ENCODE measurements at regions not wholly inside any gene's neighbourhood (a gene's known extent, or its start where the extent isn't known, plus 50 kb on each side); places are given as distances from the start of the nearest gene placed in this dataset.

GRCh38 chr5:97627272-97627671 lies 444.2 kb upstream of the RIOK2 start:
- Histone ChIP-seq H3K27me3 (ENCODE audit: control insufficient read depth in 1 of 2, insufficient read depth in 2 of 2, low read length in 1 of 2) (no peaks in the 10 kb centered on the region), H3K9me3 (ENCODE audit: control insufficient read depth, low read length) (no peaks in the 10 kb centered on the region), H3K27ac (ENCODE audit: low read depth in 1 of 2, low read length in 2 of 2) (no peak overlapping the region), H3K36me3 (ENCODE audit: control insufficient read depth in 1 of 2, insufficient read depth in 2 of 2, low read length in 1 of 2) (no peaks in the 10 kb centered on the region), H3K4me1 (ENCODE audit: control insufficient read depth in 1 of 2, insufficient read depth in 2 of 2, low read length in 2 of 2) (no peaks in the 10 kb centered on the region), H3K4me3 (ENCODE audit: low read length in 2 of 2) (no peak overlapping the region)
- 84 to 85% methylated on average over 3 of the region's 3 CpGs for WGBS, 2 donors
- ATAC-seq (ENCODE audit: low FRiP score) (no peak), DNase-seq (no peak)
- intact Hi-C loops (cut with DNase I) = no loop called here

DNA sequence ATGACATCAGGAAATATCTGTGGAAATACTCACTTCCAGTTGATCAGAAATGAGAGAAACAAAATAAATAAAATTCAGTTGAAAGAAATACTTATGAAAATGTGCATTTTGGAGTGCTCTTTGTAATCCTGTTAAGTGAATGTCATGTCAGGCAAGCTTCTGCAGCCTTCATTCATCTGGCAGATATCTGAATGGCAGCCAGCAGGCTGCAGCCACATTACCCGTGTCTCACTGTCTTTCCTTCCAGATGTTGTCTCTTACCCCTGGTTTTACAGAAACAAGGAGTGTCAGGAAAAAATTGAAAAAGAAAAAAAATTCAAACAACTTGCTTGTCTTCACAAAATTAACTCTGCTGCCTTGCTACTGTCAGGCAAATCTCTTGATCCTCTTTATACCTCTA lies 445.0 kb upstream of the RIOK2 start:
- H3K36me3 ChIP-seq (ENCODE audit: control insufficient read depth in 1 of 2, insufficient read depth in 2 of 2, low read length in 1 of 2) = no peaks in the 10 kb centered on the region
- H3K4me1 ChIP-seq (ENCODE audit: control insufficient read depth in 1 of 2, insufficient read depth in 2 of 2, low read length in 2 of 2) = no peaks in the 10 kb centered on the region
- no peak for ATAC-seq (ENCODE audit: low FRiP score)
- intact Hi-C loops (cut with DNase I) = no loop called here
- H3K4me3 ChIP-seq (ENCODE audit: low read length in 2 of 2) = no peak overlapping the region
- no peak overlapping the region for H3K27ac ChIP-seq (ENCODE audit: low read depth in 1 of 2, low read length in 2 of 2)
- no peaks in the 10 kb centered on the region for H3K9me3 ChIP-seq (ENCODE audit: control insufficient read depth, low read length)
- DNase-seq = no peak
- H3K27me3 ChIP-seq (ENCODE audit: control insufficient read depth in 1 of 2, insufficient read depth in 2 of 2, low read length in 1 of 2) = no peaks in the 10 kb centered on the region
- WGBS, 2 donors = 11 to 17% methylated on average over 1 of the region's 1 CpG

DNA sequence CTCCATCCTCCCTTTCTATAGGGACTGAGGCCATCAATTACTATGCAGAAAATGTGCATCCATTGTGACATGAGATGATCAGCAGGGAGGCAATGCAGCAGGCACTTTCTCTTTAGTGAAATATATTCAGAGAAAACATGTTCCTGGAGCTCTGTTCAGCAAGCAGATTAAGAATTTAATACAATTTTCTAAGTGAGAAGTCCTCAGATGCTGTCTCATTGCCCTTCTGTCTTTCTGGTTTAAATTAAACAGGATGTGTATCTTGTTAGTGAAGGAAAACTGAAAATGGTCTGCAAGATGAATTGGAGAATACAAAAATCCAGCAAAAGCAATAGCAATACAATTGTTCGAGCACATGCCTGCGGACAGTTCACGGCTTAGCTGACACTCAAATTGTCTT lies 445.8 kb upstream of the RIOK2 start:
- H3K9me3 ChIP-seq (ENCODE audit: control insufficient read depth, low read length) = no peaks in the 10 kb centered on the region
- H3K27ac ChIP-seq (ENCODE audit: low read depth in 1 of 2, low read length in 2 of 2) = no peak overlapping the region
- no peaks in the 10 kb centered on the region for H3K36me3 ChIP-seq (ENCODE audit: control insufficient read depth in 1 of 2, insufficient read depth in 2 of 2, low read length in 1 of 2)
- intact Hi-C loops (cut with DNase I) = no loop called here
- H3K27me3 ChIP-seq (ENCODE audit: control insufficient read depth in 1 of 2, insufficient read depth in 2 of 2, low read length in 1 of 2) = no peaks in the 10 kb centered on the region
- no peak for DNase-seq
- H3K4me1 ChIP-seq (ENCODE audit: control insufficient read depth in 1 of 2, insufficient read depth in 2 of 2, low read length in 2 of 2) = no peaks in the 10 kb centered on the region
- 68 to 74% methylated on average over 3 of the region's 3 CpGs for WGBS, 2 donors
- no peak for ATAC-seq (ENCODE audit: low FRiP score)
- no peak overlapping the region for H3K4me3 ChIP-seq (ENCODE audit: low read length in 2 of 2)

- Histone ChIP-seq H3K27me3 (ENCODE audit: control insufficient read depth in 1 of 2, insufficient read depth in 2 of 2, low read length in 1 of 2) (no peaks in the 10 kb centered on the region), H3K9me3 (ENCODE audit: control insufficient read depth, low read length) (no peaks in the 10 kb centered on the region), H3K4me3 (ENCODE audit: low read length in 2 of 2) (no peak overlapping the region), H3K27ac (ENCODE audit: low read depth in 1 of 2, low read length in 2 of 2) (no peak overlapping the region), H3K4me1 (ENCODE audit: control insufficient read depth in 1 of 2, insufficient read depth in 2 of 2, low read length in 2 of 2) (no peaks in the 10 kb centered on the region), H3K36me3 (ENCODE audit: control insufficient read depth in 1 of 2, insufficient read depth in 2 of 2, low read length in 1 of 2) (no peaks in the 10 kb centered on the region)
- DNase-seq (peak; percentile 65 to 75), ATAC-seq (ENCODE audit: low FRiP score) (peak; percentile 50)
- WGBS, 2 donors = 29 to 30% methylated on average over 4 of the region's 4 CpGs
- intact Hi-C loops (cut with DNase I) = no loop called here
These were observed 446.2 kb upstream of the RIOK2 start for GRCh38 chr5:97629276-97629675.

- Histone ChIP-seq H3K4me3 (ENCODE audit: low read length in 2 of 2) (no peak overlapping the region), H3K4me1 (ENCODE audit: control insufficient read depth in 1 of 2, insufficient read depth in 2 of 2, low read length in 2 of 2) (no peaks in the 10 kb centered on the region), H3K36me3 (ENCODE audit: control insufficient read depth in 1 of 2, insufficient read depth in 2 of 2, low read length in 1 of 2) (no peaks in the 10 kb centered on the region), H3K9me3 (ENCODE audit: control insufficient read depth, low read length) (no peaks in the 10 kb centered on the region), H3K27me3 (ENCODE audit: control insufficient read depth in 1 of 2, insufficient read depth in 2 of 2, low read length in 1 of 2) (no peaks in the 10 kb centered on the region), H3K27ac (ENCODE audit: low read depth in 1 of 2, low read length in 2 of 2) (no peak overlapping the region)
- intact Hi-C loops (cut with DNase I) = no loop called here
- DNase-seq = no peak
- no peak for ATAC-seq (ENCODE audit: low FRiP score)
- 81 to 83% methylated on average over 2 of the region's 2 CpGs for WGBS, 2 donors
These were observed 452.5 kb upstream of the RIOK2 start for GRCh38 chr5:97635553-97635952.

DNA sequence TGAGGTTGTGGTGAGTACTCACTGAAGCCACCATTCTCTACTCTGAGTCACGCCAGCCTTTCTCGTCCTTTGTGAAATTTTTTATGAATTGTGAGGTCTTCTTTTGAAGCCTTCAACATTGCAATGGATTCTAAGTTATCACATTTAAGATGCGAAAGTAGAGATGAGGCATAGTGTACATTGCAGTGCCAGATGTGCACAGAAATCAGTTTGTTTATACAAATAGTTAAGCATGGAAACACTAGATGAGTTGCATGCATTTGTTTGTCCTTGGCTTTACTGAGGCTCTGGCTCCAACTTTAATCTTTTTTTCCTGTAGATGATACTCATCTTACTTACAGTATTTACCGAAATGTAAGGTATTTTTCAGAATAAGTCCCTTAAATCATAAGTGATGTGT lies 453.7 kb upstream of the RIOK2 start:
- no peaks in the 10 kb centered on the region for H3K27me3 ChIP-seq (ENCODE audit: control insufficient read depth in 1 of 2, insufficient read depth in 2 of 2, low read length in 1 of 2)
- no peak for DNase-seq
- ATAC-seq (ENCODE audit: low FRiP score) = no peak
- H3K36me3 ChIP-seq (ENCODE audit: control insufficient read depth in 1 of 2, insufficient read depth in 2 of 2, low read length in 1 of 2) = no peaks in the 10 kb centered on the region
- intact Hi-C loops (cut with DNase I) = no loop called here
- no peaks in the 10 kb centered on the region for H3K9me3 ChIP-seq (ENCODE audit: control insufficient read depth, low read length)
- no peak overlapping the region for H3K4me3 ChIP-seq (ENCODE audit: low read length in 2 of 2)
- no peaks in the 10 kb centered on the region for H3K4me1 ChIP-seq (ENCODE audit: control insufficient read depth in 1 of 2, insufficient read depth in 2 of 2, low read length in 2 of 2)
- no peak overlapping the region for H3K27ac ChIP-seq (ENCODE audit: low read depth in 1 of 2, low read length in 2 of 2)
- 86 to 87% methylated on average over 4 of the region's 4 CpGs for WGBS, 2 donors

- WGBS, 2 donors = 73 to 78% methylated on average over 1 of the region's 1 CpG
- no peak overlapping the region for H3K27ac ChIP-seq (ENCODE audit: low read depth in 1 of 2, low read length in 2 of 2)
- H3K4me3 ChIP-seq (ENCODE audit: low read length in 2 of 2) = no peak overlapping the region
- no peaks in the 10 kb centered on the region for H3K4me1 ChIP-seq (ENCODE audit: control insufficient read depth in 1 of 2, insufficient read depth in 2 of 2, low read length in 2 of 2)
- intact Hi-C loops (cut with DNase I) = no loop called here
- H3K36me3 ChIP-seq (ENCODE audit: control insufficient read depth in 1 of 2, insufficient read depth in 2 of 2, low read length in 1 of 2) = no peaks in the 10 kb centered on the region
- DNase-seq (no peak), ATAC-seq (ENCODE audit: low FRiP score) (no peak)
- H3K27me3 ChIP-seq (ENCODE audit: control insufficient read depth in 1 of 2, insufficient read depth in 2 of 2, low read length in 1 of 2) = no peaks in the 10 kb centered on the region
- H3K9me3 ChIP-seq (ENCODE audit: control insufficient read depth, low read length) = no peaks in the 10 kb centered on the region
These were observed 458.0 kb upstream of the RIOK2 start for GRCh38 chr5:97641081-97641480.

DNA sequence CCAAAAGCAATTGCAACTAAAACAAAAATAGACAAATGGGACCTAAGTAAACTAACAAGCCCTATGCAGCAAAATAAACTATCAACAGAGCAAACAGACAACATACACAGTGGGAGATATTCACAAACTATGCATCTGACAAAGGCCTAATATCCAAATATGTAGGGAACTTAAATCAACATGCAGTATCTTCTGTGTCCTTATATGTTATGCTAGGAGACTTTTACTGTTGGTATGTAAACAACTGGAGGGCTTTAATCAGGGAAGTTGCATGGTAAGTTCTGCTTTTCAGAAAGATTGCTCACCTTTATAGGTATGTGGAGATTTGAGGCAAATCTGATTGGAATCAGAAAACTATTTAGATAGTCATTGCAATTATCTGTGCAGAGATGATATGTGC lies 461.2 kb upstream of the RIOK2 start:
- intact Hi-C loops (cut with DNase I) = no loop called here
- H3K36me3 ChIP-seq (ENCODE audit: control insufficient read depth in 1 of 2, insufficient read depth in 2 of 2, low read length in 1 of 2) = no peaks in the 10 kb centered on the region
- H3K9me3 ChIP-seq (ENCODE audit: control insufficient read depth, low read length) = no peaks in the 10 kb centered on the region
- no peaks in the 10 kb centered on the region for H3K27me3 ChIP-seq (ENCODE audit: control insufficient read depth in 1 of 2, insufficient read depth in 2 of 2, low read length in 1 of 2)
- H3K27ac ChIP-seq (ENCODE audit: low read depth in 1 of 2, low read length in 2 of 2) = no peak overlapping the region
- ATAC-seq (ENCODE audit: low FRiP score) (no peak), DNase-seq (no peak)
- H3K4me3 ChIP-seq (ENCODE audit: low read length in 2 of 2) = no peak overlapping the region
- no peaks in the 10 kb centered on the region for H3K4me1 ChIP-seq (ENCODE audit: control insufficient read depth in 1 of 2, insufficient read depth in 2 of 2, low read length in 2 of 2)

GRCh38 chr5:97644896-97645295 lies 461.8 kb upstream of the RIOK2 start:
- intact Hi-C loops (cut with DNase I) = no loop called here
- no peaks in the 10 kb centered on the region for H3K4me1 ChIP-seq (ENCODE audit: control insufficient read depth in 1 of 2, insufficient read depth in 2 of 2, low read length in 2 of 2)
- H3K4me3 ChIP-seq (ENCODE audit: low read length in 2 of 2) = no peak overlapping the region
- H3K36me3 ChIP-seq (ENCODE audit: control insufficient read depth in 1 of 2, insufficient read depth in 2 of 2, low read length in 1 of 2) = no peaks in the 10 kb centered on the region
- H3K9me3 ChIP-seq (ENCODE audit: control insufficient read depth, low read length) = no peaks in the 10 kb centered on the region
- H3K27ac ChIP-seq (ENCODE audit: low read depth in 1 of 2, low read length in 2 of 2) = no peak overlapping the region
- no peaks in the 10 kb centered on the region for H3K27me3 ChIP-seq (ENCODE audit: control insufficient read depth in 1 of 2, insufficient read depth in 2 of 2, low read length in 1 of 2)
- DNase-seq (no peak), ATAC-seq (ENCODE audit: low FRiP score) (no peak)
- WGBS, 2 donors = 94 to 95% methylated on average over 2 of the region's 2 CpGs

Data from aorta (tissue), 5 donors.